PFSK-1 (cell line): ENCODE measurements at regions not wholly inside any gene's neighbourhood (a gene's known extent, or its start where the extent isn't known, plus 50 kb on each side); places are given as distances from the start of the nearest gene placed in this dataset.

ENCODE experiments used
- FOXP2 ChIP-seq: optimal IDR thresholded peaks from 2 replicates; pipeline ENCODE3; 2011; ENCODE audit warnings: borderline replicate concordance, control low read depth, inconsistent platforms; ENCODE audit not compliant: insufficient read depth; ENCODE audit errors: extremely low read length, extremely low read depth
- POLR2AphosphoS5 ChIP-seq: IDR thresholded peaks from 2 replicates; pipeline ENCODE4 v1.6.1; 2012; ENCODE audit warnings: low read depth, mild to moderate bottlenecking, control low read depth, low read length, moderate library complexity
- SIN3A ChIP-seq: IDR thresholded peaks from 2 replicates; pipeline ENCODE4 v1.6.1; 2012; ENCODE audit warnings: mild to moderate bottlenecking, low read length, moderate library complexity, borderline replicate concordance; ENCODE audit not compliant: insufficient read depth
- TAF1 ChIP-seq: IDR thresholded peaks from 2 replicates; pipeline ENCODE4 v1.6.1; 2012; ENCODE audit warnings: low read length, control low read depth, borderline replicate concordance; ENCODE audit not compliant: insufficient read depth
- TF ChIP-seq, protein P1 (sequence below), 2 experiments: IDR thresholded peaks; 2 replicates each; pipeline versions ENCODE4 v1.6.1 to v1.8.0; 2011 to 2012; ENCODE audit warnings: low read depth in 2 of 2, low read length in 2 of 2, control low read depth in 1 of 2, inconsistent platforms in 1 of 2, mild to moderate bottlenecking in 1 of 2, moderate library complexity in 1 of 2; ENCODE audit not compliant: insufficient read depth in 1 of 2

DNA sequence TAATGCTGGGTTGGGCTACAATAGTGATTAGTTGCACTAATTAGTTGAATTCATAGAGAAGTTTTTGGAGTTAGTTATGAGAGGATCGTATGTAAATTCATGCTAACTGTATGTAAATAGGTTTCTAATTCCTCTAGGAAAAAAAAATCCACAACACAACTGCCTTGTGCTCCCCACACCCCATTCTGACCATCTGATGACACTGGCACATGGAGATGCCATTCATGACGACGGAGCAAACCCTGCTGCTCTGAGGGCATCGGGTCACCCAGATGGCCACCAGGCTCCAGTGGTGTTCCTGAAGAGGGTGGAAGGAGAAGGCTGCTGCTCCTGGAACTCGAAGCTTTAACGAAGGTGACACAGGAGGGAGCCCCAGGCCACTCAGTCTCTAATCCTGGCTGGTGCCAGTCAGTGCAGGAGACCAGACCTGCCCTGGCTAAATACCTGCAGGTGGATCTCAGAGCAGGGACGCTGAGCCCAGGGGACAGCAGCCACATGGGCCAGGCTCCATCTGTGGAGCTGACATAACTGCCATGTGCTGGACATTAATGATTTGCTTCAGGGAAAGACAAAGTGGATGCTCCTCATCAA is 90.3 kb downstream of the FAM50B start:
- TF ChIP-seq TAF1 = no peak
- no peak for TF ChIP-seq POLR2AphosphoS5
- no peak for TF ChIP-seq FOXP2
- TF ChIP-seq SIN3A = no peak
- TF ChIP-seq, protein P1, sequence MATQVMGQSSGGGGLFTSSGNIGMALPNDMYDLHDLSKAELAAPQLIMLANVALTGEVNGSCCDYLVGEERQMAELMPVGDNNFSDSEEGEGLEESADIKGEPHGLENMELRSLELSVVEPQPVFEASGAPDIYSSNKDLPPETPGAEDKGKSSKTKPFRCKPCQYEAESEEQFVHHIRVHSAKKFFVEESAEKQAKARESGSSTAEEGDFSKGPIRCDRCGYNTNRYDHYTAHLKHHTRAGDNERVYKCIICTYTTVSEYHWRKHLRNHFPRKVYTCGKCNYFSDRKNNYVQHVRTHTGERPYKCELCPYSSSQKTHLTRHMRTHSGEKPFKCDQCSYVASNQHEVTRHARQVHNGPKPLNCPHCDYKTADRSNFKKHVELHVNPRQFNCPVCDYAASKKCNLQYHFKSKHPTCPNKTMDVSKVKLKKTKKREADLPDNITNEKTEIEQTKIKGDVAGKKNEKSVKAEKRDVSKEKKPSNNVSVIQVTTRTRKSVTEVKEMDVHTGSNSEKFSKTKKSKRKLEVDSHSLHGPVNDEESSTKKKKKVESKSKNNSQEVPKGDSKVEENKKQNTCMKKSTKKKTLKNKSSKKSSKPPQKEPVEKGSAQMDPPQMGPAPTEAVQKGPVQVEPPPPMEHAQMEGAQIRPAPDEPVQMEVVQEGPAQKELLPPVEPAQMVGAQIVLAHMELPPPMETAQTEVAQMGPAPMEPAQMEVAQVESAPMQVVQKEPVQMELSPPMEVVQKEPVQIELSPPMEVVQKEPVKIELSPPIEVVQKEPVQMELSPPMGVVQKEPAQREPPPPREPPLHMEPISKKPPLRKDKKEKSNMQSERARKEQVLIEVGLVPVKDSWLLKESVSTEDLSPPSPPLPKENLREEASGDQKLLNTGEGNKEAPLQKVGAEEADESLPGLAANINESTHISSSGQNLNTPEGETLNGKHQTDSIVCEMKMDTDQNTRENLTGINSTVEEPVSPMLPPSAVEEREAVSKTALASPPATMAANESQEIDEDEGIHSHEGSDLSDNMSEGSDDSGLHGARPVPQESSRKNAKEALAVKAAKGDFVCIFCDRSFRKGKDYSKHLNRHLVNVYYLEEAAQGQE (IDR thresholded peaks at IDR 0.05; ENCODE audit: insufficient read depth in 1 of 2, low read depth in 2 of 2, low read length in 2 of 2) = no peak

DNA sequence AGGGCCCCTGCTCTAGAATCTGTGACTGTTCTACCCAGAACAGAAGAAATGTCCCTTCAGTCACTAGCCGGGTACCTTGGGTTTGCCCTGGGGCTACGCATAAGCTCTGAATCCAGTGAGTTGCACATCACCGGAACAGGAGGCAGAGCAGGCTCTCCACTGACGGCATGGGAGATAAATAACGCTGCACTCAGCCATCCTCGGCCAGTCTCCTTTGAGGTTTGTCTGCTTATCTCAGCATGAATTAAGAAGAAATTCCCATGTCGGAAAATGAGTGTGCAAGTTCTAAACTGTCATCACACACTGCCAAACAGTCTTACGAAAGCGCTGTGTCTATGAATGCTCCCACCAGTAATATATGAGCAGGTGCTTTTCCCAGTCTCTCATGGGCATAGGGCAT is 90.8 kb downstream of the FAM50B start:
- no peak for TF ChIP-seq SIN3A
- no peak for TF ChIP-seq POLR2AphosphoS5
- no peak for TF ChIP-seq TAF1
- TF ChIP-seq, protein P1 (IDR thresholded peaks at IDR 0.05; ENCODE audit: insufficient read depth in 1 of 2, low read depth in 2 of 2, low read length in 2 of 2) = no peak

DNA sequence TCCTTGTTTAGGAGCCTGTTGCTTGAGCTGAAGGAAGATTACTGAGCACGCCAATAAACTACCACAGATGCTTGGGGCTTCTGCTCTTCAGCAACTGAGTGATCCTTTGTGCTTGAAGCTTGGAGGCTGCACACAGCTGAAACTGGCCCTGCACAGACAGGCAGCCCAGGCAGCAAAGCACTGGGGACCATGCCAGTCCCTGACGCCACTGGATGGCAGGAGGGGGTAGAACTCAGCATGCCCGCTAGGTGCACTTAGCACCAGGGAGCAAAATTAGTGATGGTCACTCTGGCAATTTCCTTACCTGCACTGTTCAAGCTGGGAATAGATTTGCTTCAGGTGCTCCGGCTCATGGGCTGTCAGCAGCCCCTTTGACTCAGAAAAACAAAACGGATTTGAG is 91.5 kb downstream of the FAM50B start:
- TF ChIP-seq, protein P1 (IDR thresholded peaks at IDR 0.05; ENCODE audit: insufficient read depth in 1 of 2, low read depth in 2 of 2, low read length in 2 of 2) = no peak
- TF ChIP-seq SIN3A (no peak), FOXP2 (no peak), POLR2AphosphoS5 (no peak), TAF1 (no peak)

DNA sequence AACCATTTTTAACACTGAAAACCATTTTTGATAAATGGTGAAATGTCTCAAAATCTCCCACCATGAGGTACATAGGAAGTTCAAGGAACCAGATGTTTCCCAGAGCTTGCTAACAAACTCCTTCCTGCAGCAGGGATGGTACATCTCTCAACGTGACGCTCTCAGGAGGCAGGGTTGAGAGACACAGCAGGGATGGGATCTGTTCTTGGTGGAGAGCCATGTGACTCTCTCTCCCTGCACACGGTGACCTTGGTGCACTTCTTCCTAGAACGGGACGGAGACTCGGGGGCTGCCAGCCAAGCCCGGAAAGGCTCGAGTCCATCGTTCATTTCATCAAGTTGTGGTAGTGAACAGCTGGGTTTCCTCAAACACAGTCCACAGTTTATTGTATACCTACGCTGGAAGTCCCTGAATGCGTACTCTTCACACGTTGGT is 94.2 kb downstream of the FAM50B start:
- TF ChIP-seq POLR2AphosphoS5 (no peak), TAF1 (no peak)

DNA sequence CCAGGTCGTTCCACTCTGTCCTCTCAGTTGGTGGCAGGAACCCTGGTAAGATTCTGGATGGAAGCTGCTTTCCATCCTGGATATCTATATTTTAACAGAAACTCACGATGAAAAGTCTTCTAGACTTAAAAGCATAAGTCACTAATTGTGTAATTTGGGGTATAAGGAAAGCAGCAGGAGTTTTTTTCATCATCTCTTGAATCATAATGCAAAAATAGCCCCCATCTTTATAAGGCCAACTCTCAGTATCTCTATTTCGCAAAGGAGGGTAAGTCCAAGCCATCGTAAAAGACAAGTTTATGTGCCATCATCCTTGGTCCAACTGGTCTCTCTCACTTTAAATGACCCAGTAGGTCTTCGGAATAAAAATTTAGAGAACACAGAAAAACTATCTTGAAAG is 95.1 kb downstream of the FAM50B start:
- TF ChIP-seq FOXP2 (no peak), SIN3A (no peak), TAF1 (no peak), POLR2AphosphoS5 (no peak)
- TF ChIP-seq, protein P1 (IDR thresholded peaks at IDR 0.05; ENCODE audit: insufficient read depth in 1 of 2, low read depth in 2 of 2, low read length in 2 of 2) = no peak

DNA sequence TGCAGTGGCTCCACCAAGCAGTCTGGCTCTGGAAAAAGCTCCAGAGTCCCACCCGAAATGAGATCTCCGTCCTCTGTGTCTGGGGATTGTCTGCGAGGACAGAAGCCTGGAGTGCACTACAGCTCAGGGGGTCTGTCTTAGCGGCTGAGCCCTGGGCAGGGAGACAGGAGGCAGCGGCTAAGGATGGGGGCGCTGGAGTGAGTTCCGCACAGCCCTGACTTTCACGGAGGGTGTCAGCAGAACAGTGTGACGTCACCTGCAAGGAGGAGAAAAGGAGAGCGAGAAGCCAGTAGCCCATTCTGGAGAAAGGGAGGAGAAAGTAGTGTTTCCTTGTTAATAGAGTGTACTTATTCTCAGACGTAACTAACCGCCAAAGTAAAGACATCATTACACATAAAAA is 97.6 kb downstream of the FAM50B start:
- TF ChIP-seq POLR2AphosphoS5 = no peak
- TF ChIP-seq, protein P1 (IDR thresholded peaks at IDR 0.05; ENCODE audit: insufficient read depth in 1 of 2, low read depth in 2 of 2, low read length in 2 of 2) = no peak
- no peak for TF ChIP-seq SIN3A
- no peak for TF ChIP-seq TAF1
- no peak for TF ChIP-seq FOXP2
